ENCODE measurements at regions not wholly inside any gene's neighbourhood (a gene's known extent, or its start where the extent isn't known, plus 50 kb on each side); places are given as distances from the start of the nearest gene placed in this dataset.

DNA sequence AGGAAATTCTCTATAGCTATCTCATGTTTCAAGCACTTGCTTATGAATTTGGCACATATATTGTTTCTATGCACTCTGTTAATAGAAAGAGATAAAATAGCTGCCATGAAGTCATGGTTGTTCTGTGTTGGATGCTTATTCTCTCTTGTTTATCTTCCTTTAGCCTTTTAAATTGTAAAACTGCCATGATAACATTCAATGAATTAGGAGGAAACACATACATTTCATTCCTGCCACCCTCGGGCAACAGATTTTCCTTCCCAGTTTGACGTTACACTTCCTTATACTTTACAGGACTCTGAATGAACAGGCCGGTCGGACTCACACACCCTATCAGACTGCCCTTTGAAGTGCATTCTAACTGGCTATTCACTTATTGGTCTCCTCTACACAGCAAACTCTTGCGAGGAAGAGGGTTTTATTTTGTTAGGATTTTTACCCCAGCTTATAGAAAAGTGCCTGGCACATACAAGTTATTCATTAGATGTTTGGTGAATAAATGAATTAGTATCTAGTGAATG, 65.7 kb upstream of the FERD3L start:
- H3K27ac ChIP-seq: no peak overlapping the region
- TF ChIP-seq CTCF (IDR thresholded peaks at IDR 0.05 in 8 of 11, conservative IDR thresholded peaks at IDR 0.05 in 3 of 11): no peak
- TF ChIP-seq POLR2A (IDR thresholded peaks at IDR 0.05): no peak
- TF ChIP-seq POLR2AphosphoS5 (IDR thresholded peaks at IDR 0.05): no peak
- DNase-seq: no peak
- 59 to 70% (median 64%) methylated on average over 5 of the region's 5 CpGs for WGBS, 5 donors
- intact Hi-C loops (cut with DNase I; ENCODE audit: low total_unique reads): no loop called here
- H3K4me1 ChIP-seq: no peaks in the 10 kb centered on the region
- no peaks in the 10 kb centered on the region for H3K9me3 ChIP-seq
- H3K4me3 ChIP-seq: no peak overlapping the region
- H3K36me3 ChIP-seq: no peaks in the 10 kb centered on the region
- H3K27me3 ChIP-seq (replicated peaks in 1 of 7): no peaks in the 10 kb centered on the region

DNA sequence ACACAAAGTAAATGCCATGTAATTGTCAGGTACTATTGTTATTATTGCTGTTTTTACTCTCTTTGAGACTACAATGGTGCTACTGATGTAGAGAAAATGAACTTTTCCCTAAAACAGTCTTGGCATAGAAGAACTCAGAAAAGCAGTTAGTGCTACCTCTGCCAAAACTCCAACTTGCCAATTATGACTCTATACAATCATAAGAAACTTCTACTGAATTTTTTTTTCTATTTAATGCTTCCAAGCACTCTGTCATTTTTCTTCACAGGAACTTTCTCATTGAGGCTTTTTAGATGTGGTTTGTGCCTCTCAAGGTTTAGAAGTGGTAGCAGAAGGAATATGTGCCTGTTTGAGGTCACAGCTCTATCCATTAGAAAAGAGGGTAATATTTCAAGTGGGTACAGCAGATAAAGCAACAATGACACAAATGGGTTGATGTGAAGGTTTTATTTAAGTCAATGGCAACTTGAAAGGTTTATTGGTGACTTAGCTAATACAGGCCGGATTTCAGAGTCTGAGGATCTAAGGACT, 64.0 kb upstream of the FERD3L start:
- DNase-seq: no peak
- no peak overlapping the region for H3K27ac ChIP-seq
- no peaks in the 10 kb centered on the region for H3K36me3 ChIP-seq
- H3K4me1 ChIP-seq: no peaks in the 10 kb centered on the region
- intact Hi-C loops (cut with DNase I; ENCODE audit: low total_unique reads): no loop called here
- no peaks in the 10 kb centered on the region for H3K27me3 ChIP-seq (replicated peaks in 1 of 7)
- no peak overlapping the region for H3K4me3 ChIP-seq
- WGBS, 5 donors: 64 to 80% (median 73%) methylated on average over 1 of the region's 1 CpG
- no peaks in the 10 kb centered on the region for H3K9me3 ChIP-seq
- TF ChIP-seq POLR2A (IDR thresholded peaks at IDR 0.05) (no peak), POLR2AphosphoS5 (IDR thresholded peaks at IDR 0.05) (no peak), CTCF (IDR thresholded peaks at IDR 0.05 in 8 of 11, conservative IDR thresholded peaks at IDR 0.05 in 3 of 11) (no peak)

- Histone ChIP-seq H3K36me3 (no peaks in the 10 kb centered on the region), H3K27ac (no peak overlapping the region), H3K4me1 (no peaks in the 10 kb centered on the region), H3K27me3 (replicated peaks in 1 of 7) (no peaks in the 10 kb centered on the region), H3K4me3 (no peak overlapping the region), H3K9me3 (no peaks in the 10 kb centered on the region)
- intact Hi-C loops (cut with DNase I; ENCODE audit: low total_unique reads): no loop called here
- 88 to 93% (median 93%) methylated on average over 4 of the region's 4 CpGs for WGBS, 5 donors
- no peak for DNase-seq
- TF ChIP-seq POLR2A (IDR thresholded peaks at IDR 0.05): no peak
Observed at GRCh38 chr7:19206721-19207120, 61.5 kb upstream of the FERD3L start.

GRCh38 chr7:19203686-19204085, 58.5 kb upstream of the FERD3L start:
- Histone ChIP-seq H3K4me1 (no peaks in the 10 kb centered on the region), H3K27me3 (replicated peaks in 1 of 7) (no peaks in the 10 kb centered on the region), H3K4me3 (no peak overlapping the region), H3K36me3 (no peaks in the 10 kb centered on the region), H3K9me3 (peaks cover 0 to 10% (median 3%) of the 10 kb centered on the region in 8 donors), H3K27ac (no peak overlapping the region)
- DNase-seq: no peak
- 77 to 90% (median 82%) methylated on average over 4 of the region's 4 CpGs for WGBS, 5 donors
- intact Hi-C loops (cut with DNase I; ENCODE audit: low total_unique reads): no loop called here
- TF ChIP-seq POLR2AphosphoS5 (IDR thresholded peaks at IDR 0.05): no peak

DNA sequence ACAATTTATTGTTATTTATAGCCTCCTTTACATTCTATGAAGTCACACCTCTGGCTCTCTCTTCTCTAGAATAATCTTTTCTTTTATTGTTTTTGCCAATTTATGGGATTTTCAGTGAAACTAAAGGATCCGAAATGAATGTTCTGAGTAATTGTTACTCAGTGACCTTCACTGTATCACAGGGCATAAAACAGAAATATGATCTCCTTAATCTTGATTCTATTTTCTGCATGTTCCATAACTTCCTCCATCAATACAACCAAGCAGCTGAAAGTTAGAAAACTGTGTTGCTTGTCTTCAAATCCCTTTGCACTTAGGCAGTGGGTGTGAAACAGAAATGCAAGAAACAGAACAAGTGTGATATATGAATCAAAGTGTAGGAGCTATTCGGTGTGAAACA, 57.4 kb upstream of the FERD3L start:
- DNase-seq: no peak
- Histone ChIP-seq H3K27me3 (replicated peaks in 1 of 7) (no peaks in the 10 kb centered on the region), H3K9me3 (peaks cover 0 to 10% (median 3%) of the 10 kb centered on the region in 8 donors), H3K27ac (no peak overlapping the region), H3K36me3 (no peaks in the 10 kb centered on the region), H3K4me1 (no peaks in the 10 kb centered on the region), H3K4me3 (no peak overlapping the region)
- 69 to 81% (median 72%) methylated on average over 2 of the region's 2 CpGs for WGBS, 5 donors
- TF ChIP-seq POLR2A (IDR thresholded peaks at IDR 0.05) (no peak), CTCF (IDR thresholded peaks at IDR 0.05 in 8 of 11, conservative IDR thresholded peaks at IDR 0.05 in 3 of 11) (no peak), POLR2AphosphoS5 (IDR thresholded peaks at IDR 0.05) (no peak)
- intact Hi-C loops (cut with DNase I; ENCODE audit: low total_unique reads): no loop called here
